ENCODE measurements at regions not wholly inside any gene's neighbourhood (a gene's known extent, or its start where the extent isn't known, plus 50 kb on each side); places are given as distances from the start of the nearest gene placed in this dataset.
"Not testable (repeated sequence)": the region's sequence is repeated elsewhere in the genome, so short reads cannot be mapped to it uniquely, and the experiment has no call there.

DNA sequence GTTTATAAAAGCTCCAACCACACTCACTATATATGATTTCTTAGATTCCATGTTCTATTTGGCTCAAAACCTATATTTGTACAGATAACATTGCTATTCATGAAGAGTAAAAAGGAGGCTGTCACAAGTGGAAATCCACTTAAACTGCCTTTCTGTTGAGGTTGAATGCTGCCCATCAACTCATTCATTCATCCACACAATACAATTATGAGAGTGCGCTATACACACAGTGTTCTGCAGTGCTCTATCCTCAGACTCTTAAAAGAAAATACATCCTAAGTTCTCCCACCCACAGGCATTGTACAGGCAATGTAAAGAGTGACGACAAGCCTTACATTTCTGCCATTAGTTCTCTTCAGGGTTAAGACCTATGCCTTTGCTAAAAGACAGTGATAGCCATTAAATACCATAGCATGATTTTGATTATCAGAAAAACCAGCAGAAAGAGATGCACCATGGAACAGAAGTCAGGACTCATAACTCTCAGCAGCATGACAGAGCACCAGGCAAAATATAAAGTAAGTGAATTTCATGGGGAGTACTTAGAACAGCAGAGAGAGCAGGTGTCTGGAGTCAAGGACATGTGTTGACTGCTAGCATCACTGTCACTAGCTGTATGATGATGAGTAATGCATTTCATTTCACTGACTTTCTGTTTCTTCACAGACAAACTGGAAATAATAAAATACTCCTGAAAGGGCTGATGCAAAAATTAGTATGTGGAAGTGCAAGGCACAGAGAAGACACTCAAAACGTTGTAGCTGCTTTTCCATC, 218.0 kb downstream of the RBM26 start:
- FAIRE-seq: no peak

DNA sequence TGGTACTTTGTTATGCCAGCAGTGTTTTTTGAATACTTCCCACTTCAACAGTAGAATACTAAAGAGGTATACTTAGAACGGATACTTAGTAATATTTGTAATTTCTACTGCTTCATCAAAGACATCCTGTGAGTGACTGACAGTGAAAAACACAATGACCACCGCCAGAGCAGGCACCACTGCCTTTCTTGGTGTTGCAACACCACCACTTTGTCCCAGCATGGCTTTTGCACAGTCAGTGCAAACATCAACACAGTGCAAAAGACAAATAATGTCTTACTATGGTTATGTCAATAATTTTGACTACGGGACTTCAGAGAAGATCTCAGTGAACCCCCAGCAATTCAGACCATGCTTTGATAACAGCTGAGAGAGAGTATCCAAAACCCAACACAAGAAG, 220.5 kb downstream of the RBM26 start:
- no peak for FAIRE-seq

- no peak for FAIRE-seq
These were observed 222.8 kb downstream of the RBM26 start for GRCh38 chr13:79183231-79183630.

DNA sequence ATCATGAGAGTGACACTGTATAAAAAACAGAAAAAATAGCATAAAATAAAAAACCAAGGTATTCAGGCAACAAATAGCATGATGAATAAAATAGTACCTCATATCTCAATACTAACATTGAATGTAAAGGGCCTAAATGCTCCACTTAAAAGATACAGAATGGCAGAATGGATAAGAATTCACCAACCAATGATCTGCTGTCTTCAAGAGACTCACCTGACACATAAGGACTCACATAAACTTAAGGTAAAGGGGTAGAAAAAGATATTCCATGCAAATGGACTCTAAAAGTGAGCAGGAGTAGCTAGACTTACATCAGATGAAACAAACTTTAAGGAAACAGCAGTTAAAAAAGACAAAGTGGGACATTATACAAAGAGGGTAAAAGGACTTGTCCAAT, 232.4 kb downstream of the RBM26 start:
- not testable (repeated sequence) for FAIRE-seq

DNA sequence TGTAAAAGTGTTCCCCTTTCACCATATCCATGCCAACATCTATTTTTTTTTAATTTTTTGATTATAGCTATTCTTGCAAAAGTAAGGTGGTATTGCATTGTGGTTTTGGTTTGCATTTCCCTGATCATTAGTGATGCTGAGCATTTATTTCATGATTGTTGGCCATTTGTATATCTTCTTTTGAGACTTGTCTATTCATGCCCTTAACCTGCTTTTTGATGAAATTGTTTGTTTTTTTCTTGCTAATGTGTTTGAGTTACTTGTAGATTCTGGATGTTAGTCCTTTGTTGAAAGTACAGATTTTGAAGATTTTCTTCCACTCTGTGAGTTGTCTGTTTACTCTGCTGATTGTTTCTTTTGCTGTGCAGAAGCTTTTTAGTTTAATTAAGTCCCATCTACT, 233.1 kb downstream of the RBM26 start:
- FAIRE-seq: not testable (repeated sequence)

- no peak for FAIRE-seq
These were observed 234.7 kb downstream of the RBM26 start for GRCh38 chr13:79171141-79172061.

DNA sequence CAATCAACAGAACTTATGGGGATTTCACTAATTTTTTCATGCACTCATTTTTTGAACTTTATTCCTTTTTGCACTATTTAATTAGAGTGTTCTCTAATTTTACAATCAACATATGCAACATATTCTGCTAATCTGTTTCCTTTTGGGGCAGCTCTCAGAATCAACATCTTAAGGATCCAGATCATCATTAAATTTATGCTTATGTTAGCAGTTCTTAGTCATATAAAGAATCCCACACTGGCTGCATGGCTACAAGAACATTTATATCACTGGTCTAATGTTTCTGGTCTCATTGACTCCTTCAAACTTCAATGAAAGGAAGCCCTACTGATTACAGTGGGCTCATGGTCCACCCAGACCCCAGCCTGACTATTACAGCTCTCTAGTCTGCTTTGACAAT, 245.2 kb downstream of the RBM26 start:
- FAIRE-seq: no peak

DNA sequence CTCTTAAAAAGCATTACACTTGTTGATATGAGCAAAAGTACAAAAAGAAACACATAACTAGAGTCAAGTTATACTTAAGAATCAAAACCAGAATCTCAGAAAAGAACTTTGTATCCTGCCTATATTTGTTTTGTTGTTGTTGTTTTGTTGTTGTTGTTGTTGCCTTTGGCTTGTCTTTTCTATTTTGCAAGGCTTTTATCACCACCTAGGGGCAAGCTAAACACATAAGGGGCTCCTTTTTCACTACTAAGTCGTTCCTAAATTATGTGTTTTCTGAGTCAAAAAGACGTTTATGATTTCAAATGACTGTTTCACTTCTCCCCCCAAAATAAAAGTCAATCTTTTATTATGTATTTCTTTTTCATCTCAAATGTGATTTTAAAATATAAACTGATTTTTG, 250.2 kb downstream of the RBM26 start:
- FAIRE-seq: no peak

GRCh38 chr13:79149210-79149609, 256.8 kb downstream of the RBM26 start:
- FAIRE-seq: no peak

- FAIRE-seq: no peak
These were observed 265.0 kb downstream of the RBM26 start for GRCh38 chr13:79141082-79141481.

DNA sequence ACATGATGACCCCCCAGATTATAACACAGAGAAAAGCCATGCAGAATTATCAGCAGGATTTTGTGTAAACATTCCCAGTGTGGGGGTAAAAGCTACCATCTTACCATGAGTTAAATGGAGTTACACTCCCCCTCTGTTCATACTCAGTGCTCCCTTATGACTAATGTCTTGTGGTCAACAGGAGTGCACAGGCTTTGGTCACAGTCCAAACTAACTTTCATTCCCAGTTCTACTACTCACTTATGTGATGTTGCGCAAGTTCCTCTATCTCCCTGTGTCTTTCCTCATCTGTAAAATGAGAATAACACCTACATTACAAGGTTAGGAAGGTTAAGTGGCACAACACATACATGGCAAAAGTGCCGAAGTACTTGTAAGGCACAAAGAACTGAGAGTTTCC, 277.9 kb downstream of the RBM26 start:
- no peak for FAIRE-seq

DNA sequence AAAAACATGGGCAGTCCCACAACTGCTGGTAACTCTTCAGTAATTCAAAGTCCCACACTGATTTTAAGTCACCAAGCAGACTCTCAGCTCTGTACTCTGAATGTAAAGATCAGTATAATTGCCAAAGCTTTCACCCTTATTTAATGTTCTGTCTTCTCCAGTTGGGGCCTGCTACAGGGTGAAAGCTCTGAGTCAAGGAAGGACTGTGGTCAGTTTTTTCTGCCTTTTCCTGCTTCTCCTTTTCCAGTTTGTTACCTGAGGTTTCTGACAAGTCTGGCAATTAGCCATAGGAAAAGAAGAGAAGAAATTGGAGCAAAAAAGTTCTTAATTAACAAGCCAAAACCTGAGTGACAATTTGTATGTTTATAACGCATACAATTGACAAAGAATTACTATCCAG, 279.3 kb downstream of the RBM26 start:
- FAIRE-seq: no peak

DNA sequence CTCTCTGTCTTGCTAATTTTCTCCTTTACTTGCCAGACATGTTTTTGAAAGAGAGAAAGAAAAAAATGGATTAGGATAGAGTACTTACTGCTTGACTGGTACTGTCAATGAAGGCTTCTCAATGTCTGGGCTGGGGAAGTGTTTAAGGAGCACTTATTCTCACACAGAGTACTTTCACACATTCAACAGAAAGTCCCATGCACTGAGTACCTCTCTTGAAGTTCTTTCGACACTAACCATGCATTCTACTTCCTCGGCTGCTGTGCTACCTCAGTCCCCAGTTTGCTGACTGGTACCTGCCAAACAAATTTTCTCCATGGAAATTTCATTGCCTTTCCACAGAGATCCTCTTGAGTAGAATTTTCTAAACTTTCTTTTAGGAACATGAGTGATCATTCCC, 281.9 kb downstream of the RBM26 start:
- no peak for FAIRE-seq

GRCh38 chr13:79121286-79121685, 284.8 kb downstream of the RBM26 start:
- no peak for FAIRE-seq

- no peak for FAIRE-seq
These were observed 286.4 kb downstream of the RBM26 start for GRCh38 chr13:79119578-79120107.

GRCh38 chr13:79112016-79112415, 294.0 kb downstream of the RBM26 start:
- FAIRE-seq: no peak

GRCh38 chr13:79108914-79109643, 297.0 kb downstream of the RBM26 start:
- no peak for FAIRE-seq

- FAIRE-seq: no peak
These were observed 307.5 kb downstream of the RBM26 start for GRCh38 chr13:79098596-79098995.

- FAIRE-seq: no peak
These were observed 308.9 kb downstream of the RBM26 start for GRCh38 chr13:79097201-79097600.

DNA sequence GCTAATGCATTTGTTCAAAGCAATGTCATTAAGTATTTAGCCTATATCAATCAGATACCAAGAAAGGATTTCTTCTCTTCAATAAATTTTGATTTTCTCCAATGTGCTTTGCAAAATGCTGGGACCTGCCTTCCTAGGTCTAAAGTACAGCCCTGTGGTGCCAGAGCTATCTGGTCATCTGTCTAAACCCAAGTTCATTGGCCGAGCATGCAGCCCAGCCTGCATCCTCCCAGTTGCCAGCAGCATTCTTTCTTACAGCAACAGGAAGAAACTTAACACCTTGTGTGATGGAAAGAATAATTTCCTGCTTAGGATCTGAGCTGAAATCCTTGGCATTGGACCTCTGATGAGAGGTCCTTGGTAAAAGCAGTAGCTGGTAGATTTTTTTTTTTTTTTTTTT, 310.0 kb downstream of the RBM26 start:
- FAIRE-seq: no peak

DNA sequence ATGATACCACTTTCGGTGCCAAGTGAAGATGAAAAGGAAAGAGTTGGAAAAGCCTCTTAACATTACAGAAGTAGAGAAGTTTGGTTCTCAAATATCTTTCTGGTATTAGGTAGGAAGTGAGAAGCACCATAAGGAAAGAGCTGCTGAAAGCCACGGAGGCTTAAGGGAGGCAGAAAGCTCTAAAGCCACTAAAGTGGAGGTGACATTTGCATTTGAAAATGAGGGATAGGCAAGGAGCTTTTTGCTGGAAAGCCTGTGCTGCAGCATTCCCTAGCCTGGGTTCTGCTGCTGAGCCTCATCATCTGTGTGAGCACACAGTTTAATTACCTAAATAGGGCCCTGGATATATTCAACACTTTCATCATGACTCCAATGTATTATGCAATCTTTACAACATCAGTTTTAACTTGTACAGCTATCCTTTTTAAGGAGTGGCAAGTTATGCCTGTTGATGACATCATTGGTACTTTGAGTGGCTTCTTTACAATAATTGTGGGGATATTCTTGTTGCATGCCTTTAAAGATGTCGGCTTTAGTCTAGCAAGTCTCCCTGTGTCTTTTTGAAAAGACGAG, 315.4 kb downstream of the RBM26 start:
- FAIRE-seq: no peak

GRCh38 chr13:79084802-79085424, 321.1 kb downstream of the RBM26 start:
- no peak for FAIRE-seq

Measured in colon (tissue), 2 donors.